CD14-positive monocyte (primary cell): ENCODE measurements at regions not wholly inside any gene's neighbourhood (a gene's known extent, or its start where the extent isn't known, plus 50 kb on each side); places are given as distances from the start of the nearest gene placed in this dataset.
"Not testable (repeated sequence)": the region's sequence is repeated elsewhere in the genome, so short reads cannot be mapped to it uniquely, and the experiment has no call there.

ENCODE experiments used
- DNase-seq, 3 donors: peaks; one replicate each; pipeline ENCODE4 v3.0.0-alpha.2; 2011 to 2022
- H2AFZ ChIP-seq: 2 replicates; pipeline ENCODE4 v1.6.0; 2012; ENCODE audit warnings: mild to moderate bottlenecking, low read depth, low read length, inconsistent platforms; ENCODE audit not compliant: insufficient read depth, poor library complexity, severe bottlenecking
- H3K27ac ChIP-seq, 2 donors: 1 replicate in 1 of 2; 2 replicates in 1 of 2; pipeline ENCODE4 v1.5.1; 2012 to 2013; ENCODE audit warnings: low read length in 2 of 2, control low read depth in 1 of 2, inconsistent platforms in 1 of 2, low read depth in 1 of 2, mild to moderate bottlenecking in 1 of 2
- H3K27me3 ChIP-seq, 2 donors: one replicate each; pipeline versions ENCODE4 v1.6.0 to v1.6.1; 2011 to 2013; ENCODE audit warnings: low read length in 2 of 2; ENCODE audit not compliant: control insufficient read depth in 2 of 2, insufficient read depth in 2 of 2
- H3K36me3 ChIP-seq, 2 donors: replicated peaks in 1 of 2; 1 replicate in 1 of 2; 2 replicates in 1 of 2; pipeline versions ENCODE4 v1.5.1 to v1.6.1; 2012 to 2013; ENCODE audit warnings: low read length in 2 of 2, control low read depth in 1 of 2, inconsistent platforms in 1 of 2, mild to moderate bottlenecking in 1 of 2; ENCODE audit not compliant: insufficient read depth in 2 of 2, control insufficient read depth in 1 of 2
- H3K4me1 ChIP-seq, 2 donors: 1 replicate in 1 of 2; 2 replicates in 1 of 2; pipeline versions ENCODE4 v1.5.1 to v1.6.1; 2012 to 2013; ENCODE audit warnings: low read length in 2 of 2, control low read depth in 1 of 2, inconsistent platforms in 1 of 2, mild to moderate bottlenecking in 1 of 2, moderate library complexity in 1 of 2; ENCODE audit not compliant: insufficient read depth in 2 of 2, control insufficient read depth in 1 of 2
- H3K4me2 ChIP-seq: replicated peaks from 2 replicates; pipeline ENCODE3; 2012; ENCODE audit warnings: low read length, moderate library complexity, mild to moderate bottlenecking; ENCODE audit not compliant: poor library complexity, severe bottlenecking; ENCODE audit errors: extremely low read depth
- H3K4me3 ChIP-seq, 3 experiments: fragments of 200-600 bp in 1 of 3; sonication (generic) in 1 of 3; replicated peaks in 1 of 3; 1 replicate in 2 of 3; 2 replicates in 1 of 3; pipeline ENCODE4 v1.5.1; 2011 to 2013; ENCODE audit warnings: low read length in 3 of 3, mild to moderate bottlenecking in 3 of 3, control low read depth in 2 of 3, low read depth in 2 of 3, inconsistent platforms in 1 of 3, moderate library complexity in 1 of 3
- H3K79me2 ChIP-seq: 2 replicates; pipeline ENCODE4 v1.6.0; 2012; ENCODE audit warnings: mild to moderate bottlenecking, control low read depth, inconsistent platforms, low read length, moderate library complexity; ENCODE audit not compliant: insufficient read depth
- H3K9ac ChIP-seq: 2 replicates; pipeline ENCODE4 v1.6.0; 2017; ENCODE audit warnings: low read length, mild to moderate bottlenecking; ENCODE audit not compliant: insufficient read depth, poor library complexity, severe bottlenecking
- H3K9me3 ChIP-seq, 2 donors: replicated peaks in 1 of 2; 1 replicate in 1 of 2; 2 replicates in 1 of 2; pipeline versions ENCODE4 v1.5.1 to v1.6.1; 2012 to 2013; ENCODE audit warnings: low read length in 2 of 2, control low read depth in 1 of 2; ENCODE audit not compliant: control insufficient read depth in 1 of 2, insufficient read depth in 1 of 2
- H4K20me1 ChIP-seq: 2 replicates; pipeline ENCODE4 v1.6.0; 2012; ENCODE audit warnings: mild to moderate bottlenecking, low read length, control low read depth, moderate library complexity; ENCODE audit not compliant: insufficient read depth
- H3K27ac Mint-ChIP-seq, 7 donors: one replicate each; pipeline ENCODE4 v1.8.0; 2020; ENCODE audit warnings: mild to moderate bottlenecking in 7 of 7, mixed read lengths in 7 of 7, moderate library complexity in 6 of 7, inconsistent platforms in 2 of 7
- H3K27me3 Mint-ChIP-seq, 3 donors: one replicate each; pipeline ENCODE4 v1.8.0; 2021 to 2022; ENCODE audit warnings: low read depth in 3 of 3, mild to moderate bottlenecking in 3 of 3, mixed read lengths in 3 of 3, moderate library complexity in 3 of 3, inconsistent platforms in 1 of 3
- H3K36me3 Mint-ChIP-seq, 2 donors: one replicate each; pipeline ENCODE4 v1.8.0; 2020; ENCODE audit warnings: mixed read lengths in 2 of 2, inconsistent platforms in 1 of 2, mild to moderate bottlenecking in 1 of 2
- H3K4me1 Mint-ChIP-seq: one replicate; pipeline ENCODE4 v1.8.0; 2020; ENCODE audit warnings: mild to moderate bottlenecking, mixed read lengths
- H3K4me3 Mint-ChIP-seq, 2 donors: one replicate each; pipeline ENCODE4 v1.8.0; 2020; ENCODE audit warnings: mild to moderate bottlenecking in 2 of 2, mixed read lengths in 2 of 2, moderate library complexity in 1 of 2
- H3K9me3 Mint-ChIP-seq, 7 donors: one replicate each; pipeline ENCODE4 v1.8.0; 2020 to 2022; ENCODE audit warnings: mixed read lengths in 7 of 7, mild to moderate bottlenecking in 6 of 7, moderate library complexity in 6 of 7, inconsistent platforms in 2 of 7
- WGBS: methylation state at CpG from one replicate; pipeline ENCODE4 v1.1.5; 2013; ENCODE audit warnings: missing lambda C conversion rate; ENCODE audit not compliant: insufficient coverage; 5-methylcytosine and 5-hydroxymethylcytosine counted together
- intact Hi-C, 2 donors: fragments of 100-400 bp; cut with micrococcal nuclease; formaldehyde crosslinking; loops; one replicate each; pipeline versions ENCODE4 v1.15.0 to v1.15.1; 2023
- TF ChIP-seq, protein P1 (sequence below): fragments of 200-600 bp; IDR thresholded peaks from one replicate; pipeline ENCODE4 v1.8.0; 2022; ENCODE audit warnings: antibody characterized with exemption, mild to moderate bottlenecking

GRCh38 chr4:127403471-127404084 lies 229.2 kb upstream of the INTU start:
- Histone ChIP-seq H3K9ac (no peak overlapping the region), H3K36me3 (no peaks in the 10 kb centered on the region), H3K4me3 (no peak overlapping the region), H3K27ac (no peak overlapping the region), H3K79me2 (no peaks in the 10 kb centered on the region), H2AFZ (no peak overlapping the region), H3K4me2 (no peak overlapping the region), H3K9me3 (peaks cover 0 to 4% of the 10 kb centered on the region in 2 donors), H3K27me3 (no peaks in the 10 kb centered on the region), H3K4me1 (no peaks in the 10 kb centered on the region), H4K20me1 (no peaks in the 10 kb centered on the region)
- Mint-ChIP-seq H3K27ac (no peak overlapping the region), H3K4me3 (no peak overlapping the region), H3K4me1 (no peaks in the 10 kb centered on the region), H3K27me3 (peaks cover 0 to 4% (median 0%) of the 10 kb centered on the region in 3 donors), H3K9me3 (peaks cover 3 to 10% (median 5%) of the 10 kb centered on the region in 7 donors), H3K36me3 (no peaks in the 10 kb centered on the region)
- DNase-seq = no peak
- TF ChIP-seq, protein P1, sequence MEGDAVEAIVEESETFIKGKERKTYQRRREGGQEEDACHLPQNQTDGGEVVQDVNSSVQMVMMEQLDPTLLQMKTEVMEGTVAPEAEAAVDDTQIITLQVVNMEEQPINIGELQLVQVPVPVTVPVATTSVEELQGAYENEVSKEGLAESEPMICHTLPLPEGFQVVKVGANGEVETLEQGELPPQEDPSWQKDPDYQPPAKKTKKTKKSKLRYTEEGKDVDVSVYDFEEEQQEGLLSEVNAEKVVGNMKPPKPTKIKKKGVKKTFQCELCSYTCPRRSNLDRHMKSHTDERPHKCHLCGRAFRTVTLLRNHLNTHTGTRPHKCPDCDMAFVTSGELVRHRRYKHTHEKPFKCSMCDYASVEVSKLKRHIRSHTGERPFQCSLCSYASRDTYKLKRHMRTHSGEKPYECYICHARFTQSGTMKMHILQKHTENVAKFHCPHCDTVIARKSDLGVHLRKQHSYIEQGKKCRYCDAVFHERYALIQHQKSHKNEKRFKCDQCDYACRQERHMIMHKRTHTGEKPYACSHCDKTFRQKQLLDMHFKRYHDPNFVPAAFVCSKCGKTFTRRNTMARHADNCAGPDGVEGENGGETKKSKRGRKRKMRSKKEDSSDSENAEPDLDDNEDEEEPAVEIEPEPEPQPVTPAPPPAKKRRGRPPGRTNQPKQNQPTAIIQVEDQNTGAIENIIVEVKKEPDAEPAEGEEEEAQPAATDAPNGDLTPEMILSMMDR = no peak
- no CpG with 5 or more reads among the region's 2 CpGs for WGBS
- intact Hi-C loops = no loop called here

DNA sequence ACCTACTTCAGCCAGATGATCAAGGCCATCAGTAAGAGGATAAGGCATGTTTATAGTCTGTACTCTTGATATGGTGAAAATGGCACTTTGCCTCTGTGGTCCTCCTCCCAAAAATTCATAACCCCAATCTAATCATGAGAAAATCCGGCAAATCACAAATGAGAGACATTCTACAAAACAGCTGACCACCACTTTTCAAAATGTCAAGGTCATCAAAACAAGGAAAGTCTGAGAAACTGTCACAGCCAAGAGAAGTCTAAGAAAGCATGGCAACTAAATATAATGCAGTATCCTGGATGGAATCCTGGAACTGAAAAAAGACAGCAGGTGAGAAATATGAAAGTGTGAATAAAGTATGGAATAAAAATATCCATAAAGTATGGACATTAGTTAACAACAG lies 226.6 kb upstream of the INTU start:
- peaks cover 5 to 14% (median 8%) of the 10 kb centered on the region in 7 donors for H3K9me3 Mint-ChIP-seq

DNA sequence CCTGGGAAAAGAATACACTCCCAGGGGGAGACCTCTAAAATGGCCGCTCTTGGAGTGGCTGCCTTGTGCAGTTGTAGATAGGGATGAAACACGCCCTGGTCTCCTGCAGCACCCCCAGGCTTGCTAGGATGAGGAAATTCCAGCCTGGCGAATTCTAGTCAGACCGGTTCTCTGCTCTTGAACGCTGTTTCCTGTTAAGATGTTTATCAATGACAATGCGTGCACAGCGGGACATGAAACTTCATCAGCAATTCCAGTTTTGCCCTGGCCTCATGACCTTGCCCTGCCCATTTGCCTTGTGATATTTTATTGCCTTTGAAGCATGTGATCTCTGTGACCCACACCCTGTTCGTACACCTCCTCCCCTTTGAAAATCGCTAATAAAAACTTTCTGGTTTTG lies 225.2 kb upstream of the INTU start:
- H3K9ac ChIP-seq, H4K20me1 ChIP-seq, H3K27ac Mint-ChIP-seq, H3K36me3 ChIP-seq, H3K4me3 Mint-ChIP-seq, H3K36me3 Mint-ChIP-seq, H3K4me1 ChIP-seq, H3K79me2 ChIP-seq, H3K4me1 Mint-ChIP-seq, H3K27me3 ChIP-seq, DNase-seq, intact Hi-C loops, H3K27me3 Mint-ChIP-seq, H3K27ac ChIP-seq, H3K4me3 ChIP-seq, H2AFZ ChIP-seq, H3K4me2 ChIP-seq: not testable (repeated sequence)
- peaks cover 0 to 11% of the 10 kb centered on the region in 2 donors for H3K9me3 ChIP-seq
- 81% methylated on average over 9 of the region's 9 CpGs for WGBS
- peaks cover 5 to 14% (median 8%) of the 10 kb centered on the region in 7 donors for H3K9me3 Mint-ChIP-seq

More for the DNA sequence above, 226.6 kb upstream of the INTU start:
- no peak overlapping the region for H3K27ac Mint-ChIP-seq
- H3K4me1 Mint-ChIP-seq = no peaks in the 10 kb centered on the region
- Histone ChIP-seq H3K4me2 (no peak overlapping the region), H3K4me1 (no peaks in the 10 kb centered on the region), H3K9me3 (peaks cover 0 to 11% of the 10 kb centered on the region in 2 donors), H3K27me3 (no peaks in the 10 kb centered on the region), H3K27ac (no peak overlapping the region), H3K79me2 (no peaks in the 10 kb centered on the region), H4K20me1 (no peaks in the 10 kb centered on the region), H2AFZ (no peak overlapping the region), H3K4me3 (no peak overlapping the region), H3K36me3 (no peaks in the 10 kb centered on the region), H3K9ac (no peak overlapping the region)
- intact Hi-C loops = no loop called here
- no peak for DNase-seq
- TF ChIP-seq, protein P1 = no peak
- no CpG with 5 or more reads among the region's 1 CpG for WGBS
- H3K36me3 Mint-ChIP-seq = no peaks in the 10 kb centered on the region
- H3K4me3 Mint-ChIP-seq = no peak overlapping the region
- H3K27me3 Mint-ChIP-seq = peaks cover 0 to 4% (median 0%) of the 10 kb centered on the region in 3 donors
